Epithelial cell of esophagus (primary cell): ENCODE measurements at regions not wholly inside any gene's neighbourhood (a gene's known extent, or its start where the extent isn't known, plus 50 kb on each side); places are given as distances from the start of the nearest gene placed in this dataset.
"Not testable (repeated sequence)": the region's sequence is repeated elsewhere in the genome, so short reads cannot be mapped to it uniquely, and the experiment has no call there.

Experiments used
- DNase-seq: peaks from one replicate; pipeline ENCODE4 v3.0.0; 2010; ENCODE audit warnings: low read depth
- H3K4me3 ChIP-seq: 2 replicates; pipeline ENCODE4 v1.5.1; 2011; ENCODE audit warnings: mild to moderate bottlenecking, low read length, control low read depth
- TF ChIP-seq, protein P1 (sequence below): IDR thresholded peaks from 2 replicates; pipeline ENCODE4 v1.5.1; 2011; ENCODE audit warnings: low read depth, mild to moderate bottlenecking, low read length, control low read depth, inconsistent platforms; ENCODE audit not compliant: insufficient read depth; ENCODE audit errors: missing control alignments

GRCh38 chr5:51622161-51622790 is 239.0 kb downstream of the ISL1 start:
- TF ChIP-seq, protein P1, sequence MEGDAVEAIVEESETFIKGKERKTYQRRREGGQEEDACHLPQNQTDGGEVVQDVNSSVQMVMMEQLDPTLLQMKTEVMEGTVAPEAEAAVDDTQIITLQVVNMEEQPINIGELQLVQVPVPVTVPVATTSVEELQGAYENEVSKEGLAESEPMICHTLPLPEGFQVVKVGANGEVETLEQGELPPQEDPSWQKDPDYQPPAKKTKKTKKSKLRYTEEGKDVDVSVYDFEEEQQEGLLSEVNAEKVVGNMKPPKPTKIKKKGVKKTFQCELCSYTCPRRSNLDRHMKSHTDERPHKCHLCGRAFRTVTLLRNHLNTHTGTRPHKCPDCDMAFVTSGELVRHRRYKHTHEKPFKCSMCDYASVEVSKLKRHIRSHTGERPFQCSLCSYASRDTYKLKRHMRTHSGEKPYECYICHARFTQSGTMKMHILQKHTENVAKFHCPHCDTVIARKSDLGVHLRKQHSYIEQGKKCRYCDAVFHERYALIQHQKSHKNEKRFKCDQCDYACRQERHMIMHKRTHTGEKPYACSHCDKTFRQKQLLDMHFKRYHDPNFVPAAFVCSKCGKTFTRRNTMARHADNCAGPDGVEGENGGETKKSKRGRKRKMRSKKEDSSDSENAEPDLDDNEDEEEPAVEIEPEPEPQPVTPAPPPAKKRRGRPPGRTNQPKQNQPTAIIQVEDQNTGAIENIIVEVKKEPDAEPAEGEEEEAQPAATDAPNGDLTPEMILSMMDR: no peak
- no peak for DNase-seq
- no peak overlapping the region for H3K4me3 ChIP-seq

DNA sequence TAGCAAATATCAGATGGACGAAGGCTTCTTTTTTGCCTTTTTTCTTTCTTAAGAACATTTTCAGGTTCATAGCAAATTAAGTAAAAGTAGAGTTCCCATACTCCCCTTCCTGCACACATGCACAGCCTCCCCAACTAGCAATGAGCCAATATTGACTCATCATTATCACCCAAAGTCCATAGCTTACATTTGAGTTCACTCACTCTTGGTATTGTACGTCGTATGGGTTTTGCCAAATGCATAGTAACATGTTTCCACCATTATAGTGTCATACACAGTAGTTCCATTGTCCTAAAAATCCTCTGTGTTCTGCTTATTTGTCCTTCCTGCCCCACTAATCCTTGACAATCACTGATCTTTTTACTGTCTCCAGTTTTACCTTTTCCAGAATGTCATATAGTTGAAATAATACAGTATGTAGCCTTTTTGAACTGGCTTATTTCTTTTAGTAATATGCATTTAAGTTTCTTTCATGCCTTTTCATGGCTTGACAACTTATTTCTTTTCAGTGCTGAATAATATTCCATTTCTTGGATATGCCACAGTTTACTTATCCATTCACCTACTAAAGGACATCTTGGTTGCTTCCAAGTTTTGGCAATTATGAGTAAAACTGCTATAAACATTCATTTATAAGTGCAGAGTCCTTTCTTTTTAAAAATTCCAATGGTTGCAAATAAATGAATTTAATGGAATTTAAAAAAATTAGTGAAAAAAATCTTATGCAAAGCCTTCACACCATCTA is 242.1 kb downstream of the ISL1 start:
- no peak for DNase-seq
- TF ChIP-seq, protein P1: no peak
- no peak overlapping the region for H3K4me3 ChIP-seq

DNA sequence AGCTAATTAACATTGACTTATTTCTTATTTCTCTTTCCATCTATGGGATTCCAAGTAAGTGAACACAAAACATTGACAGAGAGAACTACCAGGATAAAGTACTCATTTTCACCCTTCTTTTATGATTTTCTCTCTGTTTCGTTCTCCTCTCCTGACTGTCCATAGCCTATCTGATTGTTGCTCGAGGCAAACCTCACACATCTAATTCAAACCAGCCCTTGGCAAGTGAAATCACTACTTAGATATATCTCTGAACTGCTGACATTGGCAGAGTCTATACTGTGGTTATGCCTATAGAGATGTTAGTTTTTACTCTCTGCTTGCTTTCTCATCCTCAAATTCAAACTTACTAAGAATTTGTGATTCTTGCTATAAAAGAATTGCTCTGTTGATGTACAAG is 248.8 kb downstream of the ISL1 start:
- no peak for DNase-seq
- TF ChIP-seq, protein P1: no peak
- no peak overlapping the region for H3K4me3 ChIP-seq

DNA sequence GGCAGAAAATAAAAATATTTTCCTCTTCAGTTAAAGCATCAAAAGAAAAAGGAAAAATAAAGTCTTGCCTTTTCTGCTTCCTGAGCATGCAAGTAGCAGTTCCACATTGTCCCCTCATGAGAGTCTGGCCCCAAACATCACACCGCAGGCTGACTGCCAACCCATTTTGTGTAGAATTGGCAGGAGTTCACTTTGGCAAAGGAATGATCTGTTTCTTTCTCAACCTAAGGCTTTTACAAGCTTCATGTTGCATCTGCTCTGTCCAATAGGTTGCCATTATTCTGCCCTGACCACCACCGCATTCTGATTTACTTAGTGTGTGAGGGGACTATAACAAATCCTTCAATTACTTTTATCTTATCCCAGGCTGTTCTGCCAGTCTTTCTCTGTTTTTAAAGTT is 249.5 kb downstream of the ISL1 start:
- TF ChIP-seq, protein P1: no peak
- no peak overlapping the region for H3K4me3 ChIP-seq
- DNase-seq: no peak

DNA sequence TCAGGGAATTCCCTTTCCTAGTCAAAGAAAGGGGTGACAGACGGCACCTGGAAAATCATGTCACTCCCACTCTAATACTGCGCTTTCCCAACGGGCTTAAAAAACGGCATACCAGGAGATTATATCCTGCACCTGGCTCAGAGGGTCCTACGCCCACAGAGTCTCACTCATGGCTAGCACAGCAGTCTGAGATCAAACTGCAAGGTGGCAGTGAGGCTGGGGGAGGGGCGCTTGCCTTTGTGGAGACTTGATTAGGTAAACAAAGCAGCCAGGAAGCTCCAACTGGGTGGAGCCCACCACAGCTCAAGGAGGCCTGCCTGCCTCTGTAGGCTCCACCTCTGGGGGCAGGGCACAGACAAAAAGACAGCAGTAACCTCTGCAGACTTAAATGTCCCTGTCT is 253.7 kb downstream of the ISL1 start:
- not testable (repeated sequence) for H3K4me3 ChIP-seq, DNase-seq

DNA sequence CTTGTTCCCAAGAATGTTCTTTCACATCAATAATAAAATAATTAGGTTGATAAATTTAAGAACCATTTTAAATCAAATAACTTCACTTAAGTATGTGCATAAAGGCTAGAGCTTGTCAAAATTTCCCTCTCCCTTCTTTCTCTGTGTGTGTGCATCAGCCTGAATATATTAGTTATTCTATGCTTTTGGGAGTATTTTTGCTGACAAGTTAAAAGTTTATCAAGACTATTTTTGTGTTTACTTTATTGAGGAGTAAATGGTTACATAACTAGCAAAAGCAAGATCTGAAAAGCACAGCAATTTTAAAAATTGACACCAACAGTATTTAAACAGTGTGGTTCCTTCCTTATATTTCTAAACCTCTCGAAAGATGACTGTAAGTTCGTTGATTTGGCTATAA is 261.7 kb downstream of the ISL1 start:
- TF ChIP-seq, protein P1: no peak
- H3K4me3 ChIP-seq: no peak overlapping the region
- no peak for DNase-seq

GRCh38 chr5:51646482-51646881 is 263.2 kb downstream of the ISL1 start:
- no peak for DNase-seq
- no peak overlapping the region for H3K4me3 ChIP-seq
- TF ChIP-seq, protein P1: no peak
